HCT116 (cell line): ENCODE measurements at regions not wholly inside any gene's neighbourhood (a gene's known extent, or its start where the extent isn't known, plus 50 kb on each side); places are given as distances from the start of the nearest gene placed in this dataset.

Experiments used
- ATAC-seq: fragments of 200-7000 bp; cut with Tn5 transposase; 2 replicates; pipeline ENCODE4 v1.9.1; 2020; ENCODE audit warnings: mild to moderate bottlenecking, moderate library complexity
- BruUV-seq: library from RNA; stranded (reverse); fragments of 400-500 nt; replicated peaks from 2 replicates; lab custom pipeline; 2021; lab: Mats Ljungman, UMichigan
- CTCF ChIA-PET: fragments of 300-600 bp; sonication (Branson Sonifier 250); formaldehyde crosslinking; loops from one replicate; lab custom pipeline; 2021; ENCODE audit warnings: antibody characterized with exemption; lab: Charles Lee
- POLR2A ChIA-PET: fragments of 300-600, 350-600 bp; sonication (Branson Sonifier 250); formaldehyde crosslinking; loops from one replicate; lab custom pipeline; 2021; ENCODE audit warnings: antibody characterized with exemption; lab: Charles Lee
- RAD21 ChIA-PET, 2 experiments: fragments of 300-600 bp; sonication (Branson Sonifier 250); formaldehyde crosslinking; loops; one replicate each; lab custom pipeline; 2023; ENCODE audit warnings: low total read pairs in 2 of 2; ENCODE audit not compliant: uncharacterized antibody in 2 of 2, unreplicated experiment in 2 of 2, low non-redundant PET in 1 of 2; lab: Charles Lee
- DNase-seq: peaks from one replicate; pipeline ENCODE4 v3.0.0-alpha.2; 2010; ENCODE audit warnings: low read depth, low spot score
- H2AFZ ChIP-seq: fragments of 200-600 bp; shearing (Covaris generic), sonication (generic); 2 replicates; pipeline ENCODE4 v1.6.1; 2017; ENCODE audit warnings: low read depth, mixed run types, mixed read lengths, antibody characterized with exemption, low read length; ENCODE audit not compliant: poor library complexity, severe bottlenecking
- H3K27ac ChIP-seq: 2 replicates; pipeline ENCODE4 v1.5.1; 2012; ENCODE audit warnings: low read depth, low read length
- H3K27me3 ChIP-seq: fragments of 200-600 bp; sonication (generic); 2 replicates; pipeline ENCODE4 v1.6.1; 2016; ENCODE audit warnings: mixed run types, low read length, mixed read lengths; ENCODE audit not compliant: insufficient read depth
- H3K36me3 ChIP-seq, 2 experiments: fragments of 200-500 bp in 1 of 2; fragments of 200-600 bp in 1 of 2; sonication (Bioruptor generic) in 1 of 2; sonication (generic) in 1 of 2; 2 replicates each; pipeline versions ENCODE4 v1.5.1 to v1.6.1; 2014 to 2016; ENCODE audit warnings: low read length in 2 of 2, inconsistent platforms in 1 of 2, mixed read lengths in 1 of 2, mixed run types in 1 of 2; ENCODE audit not compliant: insufficient read depth in 2 of 2, control insufficient read depth in 1 of 2
- H3K4me1 ChIP-seq, 2 experiments: fragments of 200-600 bp in 1 of 2; sonication (generic) in 1 of 2; 2 replicates each; pipeline versions ENCODE4 v1.5.1 to v1.6.1; 2012 to 2017; ENCODE audit warnings: low read length in 2 of 2, inconsistent platforms in 1 of 2, mild to moderate bottlenecking in 1 of 2, mixed read lengths in 1 of 2, mixed run types in 1 of 2, moderate library complexity in 1 of 2; ENCODE audit not compliant: insufficient read depth in 2 of 2, control insufficient read depth in 1 of 2
- H3K4me2 ChIP-seq: fragments of 200-600 bp; sonication (generic); 2 replicates; pipeline ENCODE4 v1.6.1; 2017; ENCODE audit warnings: mixed run types, low read length, mixed read lengths
- H3K4me3 ChIP-seq, 2 experiments: fragments of 200-600 bp in 1 of 2; sonication (generic) in 1 of 2; replicated peaks in 1 of 2; 2 replicates each; pipeline ENCODE4 v1.5.1; 2011 to 2016; ENCODE audit warnings: low read length in 2 of 2, control low read depth in 1 of 2, low read depth in 1 of 2, mild to moderate bottlenecking in 1 of 2, mixed read lengths in 1 of 2, mixed run types in 1 of 2
- H3K79me2 ChIP-seq: fragments of 200-600 bp; sonication (generic); 2 replicates; pipeline ENCODE4 v1.6.1; 2017; ENCODE audit warnings: mild to moderate bottlenecking, mixed run types, low read length, moderate library complexity, mixed read lengths; ENCODE audit not compliant: insufficient read depth
- H3K9ac ChIP-seq: fragments of 200-600 bp; sonication (generic); 2 replicates; pipeline ENCODE4 v1.6.1; 2016; ENCODE audit warnings: low read length, mixed read lengths
- H3K9me2 ChIP-seq: fragments of 200-600 bp; sonication (generic), shearing (Covaris generic); 2 replicates; pipeline ENCODE4 v1.6.1; 2017; ENCODE audit warnings: mixed run types, mild to moderate bottlenecking, moderate library complexity; ENCODE audit not compliant: insufficient read depth
- H3K9me3 ChIP-seq, 2 experiments: fragments of 200-500 bp in 1 of 2; fragments of 200-600 bp in 1 of 2; sonication (Bioruptor generic) in 1 of 2; sonication (generic) in 1 of 2; 2 replicates each; pipeline ENCODE4 v1.6.1; 2014 to 2017; ENCODE audit warnings: low read length in 2 of 2, mixed read lengths in 2 of 2, inconsistent platforms in 1 of 2, low read depth in 1 of 2, mild to moderate bottlenecking in 1 of 2, mixed run types in 1 of 2, moderate library complexity in 1 of 2; ENCODE audit not compliant: control insufficient read depth in 1 of 2, insufficient read depth in 1 of 2
- H4K20me1 ChIP-seq: fragments of 200-600 bp; sonication (generic), shearing (Covaris generic); 2 replicates; pipeline ENCODE4 v1.6.1; 2017; ENCODE audit warnings: mixed run types, mild to moderate bottlenecking, moderate library complexity; ENCODE audit not compliant: insufficient read depth
- CEBPB ChIP-seq: IDR thresholded peaks from 2 replicates; pipeline ENCODE4 v1.6.1; 2012; ENCODE audit warnings: low read depth
- EZH2phosphoT487 ChIP-seq: fragments of 200-600 bp; IDR thresholded peaks from 2 replicates; pipeline ENCODE4 v1.6.1; 2018; ENCODE audit warnings: antibody characterized with exemption, borderline replicate concordance
- POLR2AphosphoS5 ChIP-seq: IDR thresholded peaks from 2 replicates; pipeline ENCODE4 v1.6.1; 2011; ENCODE audit warnings: mild to moderate bottlenecking, low read depth, low read length, moderate library complexity
- RAD21 ChIP-seq: IDR thresholded peaks from 2 replicates; pipeline ENCODE4 v1.6.1; 2012; ENCODE audit warnings: low read depth, mild to moderate bottlenecking
- SIN3A ChIP-seq: IDR thresholded peaks from 2 replicates; pipeline ENCODE4 v1.6.1; 2012; ENCODE audit warnings: low read depth
- SP1 ChIP-seq: IDR thresholded peaks from 2 replicates; pipeline ENCODE4 v1.6.1; 2012; ENCODE audit warnings: low read depth
- SRF ChIP-seq: IDR thresholded peaks from 2 replicates; pipeline ENCODE4 v1.6.1; 2012; ENCODE audit warnings: low read depth
- ZBTB33 ChIP-seq: IDR thresholded peaks from 2 replicates; pipeline ENCODE4 v1.6.1; 2011; ENCODE audit warnings: mild to moderate bottlenecking, low read length, moderate library complexity; ENCODE audit not compliant: insufficient replicate concordance; ENCODE audit errors: extremely low read depth
- ZFX ChIP-seq: fragments of 450-650 bp; IDR thresholded peaks from 2 replicates; pipeline ENCODE4 v1.6.1; 2017
- intact Hi-C: fragments of 100-400 bp; cut with micrococcal nuclease; formaldehyde crosslinking; loops from 2 replicates; pipeline ENCODE4 v1.10.0; 2022
- TF ChIP-seq, protein P1 (sequence below): IDR thresholded peaks from 2 replicates; pipeline ENCODE4 v1.6.1; 2012; ENCODE audit warnings: low read depth
- TF ChIP-seq, protein P2 (sequence below): IDR thresholded peaks from 2 replicates; pipeline ENCODE4 v1.6.1; 2012
- TF ChIP-seq, protein P3 (sequence below), 3 experiments: fragments of 200-600 bp in 1 of 3; sonication (generic) in 1 of 3; IDR thresholded peaks in 2 of 3; conservative IDR thresholded peaks in 1 of 3; 2 replicates each; pipeline ENCODE4 v1.5.1; 2012 to 2017; ENCODE audit warnings: low read depth in 2 of 3, low read length in 2 of 3, antibody characterized with exemption in 1 of 3, borderline replicate concordance in 1 of 3, control low read depth in 1 of 3, mild to moderate bottlenecking in 1 of 3, mixed read lengths in 1 of 3, mixed run types in 1 of 3, moderate library complexity in 1 of 3; ENCODE audit not compliant: insufficient read depth in 1 of 3

- Histone ChIP-seq H3K4me2 (no peak overlapping the region), H3K9ac (no peak overlapping the region), H3K4me1 (no peaks in the 10 kb centered on the region), H3K79me2 (no peaks in the 10 kb centered on the region), H3K9me3 (no peaks in the 10 kb centered on the region), H3K27ac (no peak overlapping the region), H4K20me1 (no peaks in the 10 kb centered on the region)
- ChIA-PET CTCF (no interaction called here), POLR2A (no interaction called here), RAD21 (no interaction called here)
- intact Hi-C loops: no loop called here
- no TSS peak for BruUV-seq
- DNase-seq: no peak
- no peak for TF ChIP-seq CEBPB
- TF ChIP-seq, protein P1, sequence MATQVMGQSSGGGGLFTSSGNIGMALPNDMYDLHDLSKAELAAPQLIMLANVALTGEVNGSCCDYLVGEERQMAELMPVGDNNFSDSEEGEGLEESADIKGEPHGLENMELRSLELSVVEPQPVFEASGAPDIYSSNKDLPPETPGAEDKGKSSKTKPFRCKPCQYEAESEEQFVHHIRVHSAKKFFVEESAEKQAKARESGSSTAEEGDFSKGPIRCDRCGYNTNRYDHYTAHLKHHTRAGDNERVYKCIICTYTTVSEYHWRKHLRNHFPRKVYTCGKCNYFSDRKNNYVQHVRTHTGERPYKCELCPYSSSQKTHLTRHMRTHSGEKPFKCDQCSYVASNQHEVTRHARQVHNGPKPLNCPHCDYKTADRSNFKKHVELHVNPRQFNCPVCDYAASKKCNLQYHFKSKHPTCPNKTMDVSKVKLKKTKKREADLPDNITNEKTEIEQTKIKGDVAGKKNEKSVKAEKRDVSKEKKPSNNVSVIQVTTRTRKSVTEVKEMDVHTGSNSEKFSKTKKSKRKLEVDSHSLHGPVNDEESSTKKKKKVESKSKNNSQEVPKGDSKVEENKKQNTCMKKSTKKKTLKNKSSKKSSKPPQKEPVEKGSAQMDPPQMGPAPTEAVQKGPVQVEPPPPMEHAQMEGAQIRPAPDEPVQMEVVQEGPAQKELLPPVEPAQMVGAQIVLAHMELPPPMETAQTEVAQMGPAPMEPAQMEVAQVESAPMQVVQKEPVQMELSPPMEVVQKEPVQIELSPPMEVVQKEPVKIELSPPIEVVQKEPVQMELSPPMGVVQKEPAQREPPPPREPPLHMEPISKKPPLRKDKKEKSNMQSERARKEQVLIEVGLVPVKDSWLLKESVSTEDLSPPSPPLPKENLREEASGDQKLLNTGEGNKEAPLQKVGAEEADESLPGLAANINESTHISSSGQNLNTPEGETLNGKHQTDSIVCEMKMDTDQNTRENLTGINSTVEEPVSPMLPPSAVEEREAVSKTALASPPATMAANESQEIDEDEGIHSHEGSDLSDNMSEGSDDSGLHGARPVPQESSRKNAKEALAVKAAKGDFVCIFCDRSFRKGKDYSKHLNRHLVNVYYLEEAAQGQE: no peak
- TF ChIP-seq ZFX: no peak
- no peak for TF ChIP-seq RAD21
- TF ChIP-seq POLR2AphosphoS5: no peak
- TF ChIP-seq SRF: no peak
- TF ChIP-seq, protein P2, sequence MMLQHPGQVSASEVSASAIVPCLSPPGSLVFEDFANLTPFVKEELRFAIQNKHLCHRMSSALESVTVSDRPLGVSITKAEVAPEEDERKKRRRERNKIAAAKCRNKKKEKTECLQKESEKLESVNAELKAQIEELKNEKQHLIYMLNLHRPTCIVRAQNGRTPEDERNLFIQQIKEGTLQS: no peak
- TF ChIP-seq, all 23 proteins: peak for 0
- Histone ChIP-seq H3K36me3 (no peaks in the 10 kb centered on the region), H3K27me3 (0 out of 2 replicates have a peak, but pooled peaks cover 12% of the 10 kb centered on the region), H3K4me3 (no peak overlapping the region), H3K9me2 (no peaks in the 10 kb centered on the region), H2AFZ (no peak overlapping the region)
- no peak for ATAC-seq
These were observed 343.4 kb downstream of the BRINP2 start for GRCh38 chr1:177514207-177514606.

GRCh38 chr1:177511036-177511435 is 340.3 kb downstream of the BRINP2 start:
- Histone ChIP-seq H3K4me1 (no peaks in the 10 kb centered on the region), H3K4me2 (no peak overlapping the region), H3K9me3 (no peaks in the 10 kb centered on the region), H3K9me2 (no peaks in the 10 kb centered on the region), H3K36me3 (no peaks in the 10 kb centered on the region), H3K27ac (no peak overlapping the region), H4K20me1 (no peaks in the 10 kb centered on the region), H3K9ac (no peak overlapping the region), H3K4me3 (no peak overlapping the region), H3K79me2 (no peaks in the 10 kb centered on the region), H3K27me3 (peaks cover 13% of the 10 kb centered on the region; the same call in 1 of the 2 replicates), H2AFZ (no peak overlapping the region)
- no peak for ATAC-seq
- ChIA-PET POLR2A (no interaction called here), CTCF (no interaction called here), RAD21 (no interaction called here)
- BruUV-seq: no TSS peak
- DNase-seq: no peak
- intact Hi-C loops: no loop called here
- TF ChIP-seq ZBTB33 (no peak), SRF (no peak), EZH2phosphoT487 (no peak), CEBPB (no peak), SIN3A (no peak), ZFX (no peak), SP1 (no peak)
- TF ChIP-seq, protein P2: no peak
- TF ChIP-seq, protein P3, sequence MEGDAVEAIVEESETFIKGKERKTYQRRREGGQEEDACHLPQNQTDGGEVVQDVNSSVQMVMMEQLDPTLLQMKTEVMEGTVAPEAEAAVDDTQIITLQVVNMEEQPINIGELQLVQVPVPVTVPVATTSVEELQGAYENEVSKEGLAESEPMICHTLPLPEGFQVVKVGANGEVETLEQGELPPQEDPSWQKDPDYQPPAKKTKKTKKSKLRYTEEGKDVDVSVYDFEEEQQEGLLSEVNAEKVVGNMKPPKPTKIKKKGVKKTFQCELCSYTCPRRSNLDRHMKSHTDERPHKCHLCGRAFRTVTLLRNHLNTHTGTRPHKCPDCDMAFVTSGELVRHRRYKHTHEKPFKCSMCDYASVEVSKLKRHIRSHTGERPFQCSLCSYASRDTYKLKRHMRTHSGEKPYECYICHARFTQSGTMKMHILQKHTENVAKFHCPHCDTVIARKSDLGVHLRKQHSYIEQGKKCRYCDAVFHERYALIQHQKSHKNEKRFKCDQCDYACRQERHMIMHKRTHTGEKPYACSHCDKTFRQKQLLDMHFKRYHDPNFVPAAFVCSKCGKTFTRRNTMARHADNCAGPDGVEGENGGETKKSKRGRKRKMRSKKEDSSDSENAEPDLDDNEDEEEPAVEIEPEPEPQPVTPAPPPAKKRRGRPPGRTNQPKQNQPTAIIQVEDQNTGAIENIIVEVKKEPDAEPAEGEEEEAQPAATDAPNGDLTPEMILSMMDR (IDR thresholded peaks at IDR 0.05 in 2 of 3, conservative IDR thresholded peaks at IDR 0.05 in 1 of 3; ENCODE audit: borderline replicate concordance in 1 of 3, insufficient read depth in 1 of 3, low read depth in 2 of 3, low read length in 2 of 3): no peak
